HG03469 (cell line): ENCODE measurements at regions not wholly inside any gene's neighbourhood (a gene's known extent, or its start where the extent isn't known, plus 50 kb on each side); places are given as distances from the start of the nearest gene placed in this dataset.
"Not testable (repeated sequence)": the region's sequence is repeated elsewhere in the genome, so short reads cannot be mapped to it uniquely, and the experiment has no call there.

Experiments
- ATAC-seq: cut with Tn5 transposase; IDR thresholded peaks from one replicate; pipeline ENCODE4 v1.9.1; 2021; ENCODE audit warnings: mild to moderate bottlenecking, moderate library complexity, moderate number of reproducible peaks; ENCODE audit not compliant: unreplicated experiment

GRCh38 chr2:146477383-146477782, 1367.4 kb upstream of the ACVR2A start:
- no peak for ATAC-seq

- ATAC-seq, result no peak
These were observed 1376.3 kb upstream of the ACVR2A start for GRCh38 chr2:146468578-146468977.

GRCh38 chr2:146467425-146467824, 1377.4 kb upstream of the ACVR2A start:
- ATAC-seq, result no peak

- ATAC-seq, result no peak
These were observed 1379.4 kb upstream of the ACVR2A start for GRCh38 chr2:146465460-146465859.

- peak; percentile 51 for ATAC-seq
These were observed 1383.8 kb upstream of the ACVR2A start for GRCh38 chr2:146461068-146461467.

GRCh38 chr2:146458585-146458984, 1386.2 kb upstream of the ACVR2A start:
- ATAC-seq, result no peak

- ATAC-seq, result no peak
These were observed 1387.6 kb upstream of the ACVR2A start for GRCh38 chr2:146457221-146457620.

- no peak for ATAC-seq
These were observed 1389.5 kb upstream of the ACVR2A start for GRCh38 chr2:146455325-146455724.

- ATAC-seq, result peak; percentile 40
These were observed 1392.9 kb upstream of the ACVR2A start for GRCh38 chr2:146451972-146452371.

GRCh38 chr2:146450131-146450530, 1394.7 kb upstream of the ACVR2A start:
- no peak for ATAC-seq

GRCh38 chr2:146444987-146445386, 1399.8 kb upstream of the ACVR2A start:
- ATAC-seq, result no peak

GRCh38 chr2:146444085-146444484, 1400.7 kb upstream of the ACVR2A start:
- ATAC-seq, result no peak

- no peak for ATAC-seq
These were observed 1406.6 kb upstream of the ACVR2A start for GRCh38 chr2:146438246-146438645.

GRCh38 chr2:146437712-146438111, 1407.1 kb upstream of the ACVR2A start:
- ATAC-seq, result no peak

GRCh38 chr2:146433116-146433875, 1411.5 kb upstream of the ACVR2A start:
- ATAC-seq, result no peak

GRCh38 chr2:146429366-146429765, 1415.5 kb upstream of the ACVR2A start:
- no peak for ATAC-seq

- no peak for ATAC-seq
These were observed 1426.9 kb upstream of the ACVR2A start for GRCh38 chr2:146417942-146418341.

- no peak for ATAC-seq
These were observed 1429.5 kb upstream of the ACVR2A start for GRCh38 chr2:146415291-146415690.

- ATAC-seq, result no peak
These were observed 1430.4 kb upstream of the ACVR2A start for GRCh38 chr2:146414456-146414855.

GRCh38 chr2:146413086-146413610, 1431.7 kb upstream of the ACVR2A start:
- no peak for ATAC-seq

GRCh38 chr2:146412625-146413024, 1432.2 kb upstream of the ACVR2A start:
- no peak for ATAC-seq

GRCh38 chr2:146405402-146406309, 1439.2 kb upstream of the ACVR2A start:
- ATAC-seq, result not testable (repeated sequence)
